Erythroblast (primary cell): ENCODE measurements at regions not wholly inside any gene's neighbourhood (a gene's known extent, or its start where the extent isn't known, plus 50 kb on each side); places are given as distances from the start of the nearest gene placed in this dataset.

Experiments used
- DNase-seq, 2 experiments: peaks; one replicate each; lab custom pipeline; 2025; lab: John Stamatoyannopoulos, UW
- GATA1 ChIP-seq: IDR thresholded peaks from 2 replicates; pipeline ENCODE4 v1.6.1; 2011; ENCODE audit warnings: low read depth, mild to moderate bottlenecking, control low read depth, low read length, moderate library complexity
- POLR2A ChIP-seq: IDR thresholded peaks from 2 replicates; pipeline ENCODE4 v1.6.1; 2011; ENCODE audit warnings: mild to moderate bottlenecking, low read length

- TF ChIP-seq POLR2A (no peak), GATA1 (no peak)
- peak; percentile 40 to 71 for DNase-seq
Observed at GRCh38 chr6:8219352-8219943, 117.1 kb upstream of the EEF1E1 start.

DNA sequence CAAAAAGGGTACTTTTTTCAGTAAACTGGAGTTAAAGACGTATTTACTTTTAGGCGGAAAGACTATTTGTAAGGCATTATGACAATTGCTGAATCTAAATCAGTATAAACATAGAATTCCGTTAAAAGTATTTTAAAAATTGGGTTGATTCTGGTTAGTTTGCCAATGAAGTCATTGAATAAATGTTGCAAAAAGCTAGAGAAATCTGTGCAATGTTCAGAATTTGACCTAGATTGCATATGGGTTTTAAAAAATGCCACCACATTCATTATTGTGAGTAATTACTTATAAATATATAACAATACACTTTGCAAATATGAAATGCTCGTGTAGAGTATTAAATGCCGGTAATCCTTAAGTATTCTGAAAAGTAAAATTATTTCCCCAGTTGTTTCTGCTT is 116.5 kb upstream of the EEF1E1 start:
- no peak for DNase-seq
- TF ChIP-seq GATA1 (no peak), POLR2A (no peak)

DNA sequence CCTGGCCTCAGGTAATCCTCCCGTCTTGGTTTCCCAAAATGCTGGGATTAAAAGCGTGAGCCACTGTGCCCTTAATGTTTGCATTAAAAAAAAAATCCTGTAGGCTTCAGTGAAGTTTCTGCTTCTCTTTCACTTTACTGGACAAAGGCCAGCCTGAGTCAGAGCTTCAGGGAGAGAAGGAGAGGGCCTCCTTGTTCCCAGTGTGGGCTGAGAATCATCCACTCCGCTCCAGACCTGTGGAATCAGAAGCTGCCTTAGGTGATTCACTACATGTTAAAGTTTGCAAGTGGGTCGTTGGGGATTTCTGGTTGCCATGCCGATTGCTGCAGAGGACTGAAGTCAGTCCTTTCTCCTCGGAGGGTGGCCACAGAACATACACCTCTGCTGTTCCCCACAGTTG is 113.3 kb upstream of the EEF1E1 start:
- no peak for TF ChIP-seq POLR2A
- TF ChIP-seq GATA1: no peak
- DNase-seq: no peak

GRCh38 chr6:8213995-8214394 is 111.6 kb upstream of the EEF1E1 start:
- DNase-seq: no peak
- TF ChIP-seq GATA1: no peak
- no peak for TF ChIP-seq POLR2A

DNA sequence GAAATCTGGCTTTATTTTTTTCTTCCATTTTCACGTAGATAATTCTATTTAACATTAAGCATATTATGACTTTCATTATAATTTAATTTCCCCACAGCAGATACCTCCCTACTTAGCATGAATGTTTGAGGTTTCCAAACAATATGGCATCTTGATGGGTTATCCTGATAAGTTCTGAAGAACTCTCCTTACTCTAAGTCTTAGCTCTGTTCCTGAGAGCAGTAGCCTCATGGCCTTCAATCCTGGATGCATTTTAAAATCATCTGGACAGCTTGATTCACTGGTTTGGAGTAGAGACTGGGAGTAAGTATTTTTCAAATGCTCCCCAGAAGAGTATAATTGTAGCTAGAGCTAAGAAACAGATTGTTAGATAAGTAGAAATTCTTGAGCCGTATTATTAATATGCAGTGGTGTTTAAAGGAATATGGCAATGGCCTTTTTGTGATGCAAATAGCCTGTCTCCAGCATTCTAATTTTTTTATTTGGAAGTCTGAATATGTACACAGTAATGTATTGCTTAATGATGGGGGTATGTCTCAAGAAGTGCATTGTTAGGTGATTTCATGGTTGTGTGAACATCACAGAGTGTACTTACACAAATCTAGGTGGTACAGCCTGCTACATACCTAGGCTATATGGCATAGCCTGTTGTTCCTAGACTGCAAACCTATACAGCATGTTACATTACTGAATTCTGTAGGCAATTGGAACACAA is 110.5 kb upstream of the EEF1E1 start:
- no peak for DNase-seq
- TF ChIP-seq GATA1: no peak
- no peak for TF ChIP-seq POLR2A

- no peak for DNase-seq
- no peak for TF ChIP-seq GATA1
- no peak for TF ChIP-seq POLR2A
Observed at GRCh38 chr6:8207869-8208191, 105.5 kb upstream of the EEF1E1 start.

GRCh38 chr6:8207191-8207868 is 105.0 kb upstream of the EEF1E1 start:
- TF ChIP-seq GATA1 (no peak), POLR2A (no peak)
- DNase-seq: no peak

- no peak for DNase-seq
Observed at GRCh38 chr6:8203337-8203736, 101.0 kb upstream of the EEF1E1 start.

GRCh38 chr6:8201679-8202078 is 99.3 kb upstream of the EEF1E1 start:
- TF ChIP-seq GATA1: no peak
- TF ChIP-seq POLR2A: no peak
- no peak for DNase-seq

More at GRCh38 chr6:8203337-8203736, 101.0 kb upstream of the EEF1E1 start:
- TF ChIP-seq POLR2A (no peak), GATA1 (no peak)

DNA sequence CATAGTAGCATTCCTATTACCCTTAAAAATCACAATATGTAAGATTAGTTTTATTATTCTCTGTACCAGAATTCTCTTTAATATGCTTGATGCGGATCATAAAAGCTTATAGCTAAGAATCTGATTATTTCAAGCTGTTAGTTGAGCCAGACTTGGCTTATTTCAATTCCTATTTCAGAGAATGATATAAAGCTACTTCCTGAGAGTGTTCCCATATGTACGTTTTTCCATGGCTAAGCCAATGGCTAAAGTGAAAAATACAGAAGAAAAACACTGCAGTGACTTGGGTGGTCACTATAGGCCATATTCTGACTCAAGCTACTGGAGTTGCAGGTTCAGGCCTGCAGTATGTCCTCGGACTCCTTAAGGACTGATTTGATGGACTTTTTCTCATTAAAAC is 97.9 kb upstream of the EEF1E1 start:
- no peak for DNase-seq
- TF ChIP-seq POLR2A (no peak), GATA1 (no peak)

DNA sequence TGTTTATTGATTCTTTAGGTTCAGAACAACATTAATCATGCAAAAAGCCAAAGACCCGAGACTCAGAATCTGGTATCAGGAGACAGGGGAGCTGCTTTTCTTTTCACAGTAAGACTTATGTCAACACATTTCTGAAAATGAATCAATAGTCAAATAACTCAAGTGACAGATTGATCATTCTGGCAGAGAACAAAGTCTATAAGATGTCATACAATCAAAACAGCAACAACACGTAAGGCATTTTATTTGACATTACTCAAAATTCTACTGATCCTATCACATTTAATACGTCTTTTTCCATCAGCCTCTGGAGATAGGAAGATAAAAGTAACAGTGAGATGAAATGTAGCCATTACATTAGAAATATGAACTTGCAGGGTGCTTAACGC is 93.4 kb upstream of the EEF1E1 start:
- no peak for DNase-seq
- no peak for TF ChIP-seq POLR2A
- no peak for TF ChIP-seq GATA1

DNA sequence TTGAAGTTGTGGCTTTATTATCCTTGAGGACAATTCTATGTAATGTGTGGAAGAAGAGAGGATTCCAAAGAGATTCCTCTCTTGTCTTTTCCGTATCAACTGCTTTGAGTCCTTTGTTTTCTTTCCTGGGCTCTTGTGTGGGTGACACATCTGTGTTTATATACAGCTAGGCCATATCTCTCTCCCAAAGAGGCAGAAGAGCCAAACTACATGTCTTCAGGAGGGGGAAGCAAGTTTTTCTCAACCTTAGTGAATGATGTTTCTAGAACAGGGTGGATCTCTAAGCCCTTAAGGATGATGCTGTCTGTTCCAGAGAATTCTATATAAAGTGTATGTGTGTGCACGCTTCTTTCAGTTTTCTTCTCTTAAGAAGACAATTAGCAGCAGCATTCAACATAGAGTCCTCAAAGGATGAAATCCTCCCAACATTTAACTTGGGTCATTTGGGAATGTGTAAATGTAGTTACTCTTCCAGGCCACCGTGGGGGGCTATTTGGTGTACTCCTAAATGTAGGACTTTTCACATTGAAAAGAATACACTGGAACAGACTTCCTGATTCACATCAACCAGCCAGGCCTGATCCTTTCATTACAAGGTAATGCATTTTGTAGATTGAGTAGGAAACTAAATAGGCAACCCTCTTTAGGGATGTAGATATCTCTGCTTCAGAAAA is 92.8 kb upstream of the EEF1E1 start:
- TF ChIP-seq POLR2A (no peak), GATA1 (no peak)
- DNase-seq: peak in 1 of 2 experiments; percentile 13

DNA sequence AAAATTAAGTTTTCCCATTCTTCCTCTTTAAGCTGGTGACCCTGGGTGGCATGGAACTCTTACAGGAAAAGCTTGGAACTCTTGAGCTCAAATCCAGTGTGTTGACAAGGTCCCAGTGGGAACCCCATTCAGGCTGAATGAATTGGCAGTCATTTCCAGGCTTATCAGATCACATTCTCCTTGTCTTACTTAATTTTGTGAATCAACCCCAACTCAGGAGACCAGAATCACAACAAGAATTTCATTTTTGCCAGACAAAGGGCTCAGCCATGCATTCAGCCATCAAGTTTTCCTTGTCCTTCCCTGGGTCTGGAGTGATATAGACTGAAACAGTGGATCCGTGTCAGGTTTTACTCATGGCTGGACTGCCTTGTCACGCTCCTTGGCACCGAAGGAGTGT is 92.1 kb upstream of the EEF1E1 start:
- DNase-seq: no peak
- TF ChIP-seq GATA1: no peak
- TF ChIP-seq POLR2A: no peak

DNA sequence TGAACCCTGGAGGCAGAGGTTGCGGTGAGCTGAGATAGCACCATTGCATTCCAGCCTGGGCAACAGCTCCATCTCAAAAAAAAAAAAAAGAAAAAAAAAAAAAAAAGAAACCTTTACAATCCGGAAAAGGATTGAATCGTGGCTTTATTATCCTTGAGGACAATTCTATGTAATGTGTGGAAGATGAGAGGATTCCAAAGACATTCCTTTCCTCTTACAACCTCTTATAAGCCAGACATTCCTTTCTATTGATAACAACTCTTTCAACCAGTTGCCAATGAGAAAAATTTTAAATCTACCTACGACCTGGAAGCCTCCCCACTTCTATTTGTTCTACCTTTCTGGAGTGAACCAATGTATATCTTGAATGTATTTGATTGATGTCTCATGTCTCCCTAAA is 91.2 kb upstream of the EEF1E1 start:
- DNase-seq: no peak
- TF ChIP-seq GATA1 (no peak), POLR2A (no peak)

GRCh38 chr6:8192597-8192996 is 90.2 kb upstream of the EEF1E1 start:
- TF ChIP-seq GATA1: no peak
- TF ChIP-seq POLR2A: no peak
- no peak for DNase-seq
